Activated T-helper 17 cell treated with anti-CD3 and anti-CD28 coated beads, Interleukin-2, amount 50 U/mL, for 72 hours (primary cell): ENCODE measurements at regions not wholly inside any gene's neighbourhood (a gene's known extent, or its start where the extent isn't known, plus 50 kb on each side); places are given as distances from the start of the nearest gene placed in this dataset.

Experiments
- ATAC-seq: fragments of 150-1000 bp; cut with Tn5 transposase; replicated peaks from 2 replicates; pipeline ENCODE4 v1.10.0; 2021; ENCODE audit warnings: mild to moderate bottlenecking, moderate library complexity
- H3K27ac Mint-ChIP-seq: one replicate; pipeline ENCODE4 v1.8.0; 2022; ENCODE audit warnings: mixed read lengths
- H3K27me3 Mint-ChIP-seq: one replicate; pipeline ENCODE4 v1.8.0; 2022; ENCODE audit warnings: mixed read lengths
- H3K36me3 Mint-ChIP-seq: one replicate; pipeline ENCODE4 v1.8.0; 2022; ENCODE audit warnings: low read depth, mild to moderate bottlenecking, mixed read lengths
- H3K4me1 Mint-ChIP-seq: one replicate; pipeline ENCODE4 v1.8.0; 2022; ENCODE audit warnings: mixed read lengths
- H3K4me3 Mint-ChIP-seq: one replicate; pipeline ENCODE4 v1.8.0; 2022; ENCODE audit warnings: mild to moderate bottlenecking, mixed read lengths
- H3K9me3 Mint-ChIP-seq: one replicate; pipeline ENCODE4 v1.8.0; 2022; ENCODE audit warnings: mixed read lengths

DNA sequence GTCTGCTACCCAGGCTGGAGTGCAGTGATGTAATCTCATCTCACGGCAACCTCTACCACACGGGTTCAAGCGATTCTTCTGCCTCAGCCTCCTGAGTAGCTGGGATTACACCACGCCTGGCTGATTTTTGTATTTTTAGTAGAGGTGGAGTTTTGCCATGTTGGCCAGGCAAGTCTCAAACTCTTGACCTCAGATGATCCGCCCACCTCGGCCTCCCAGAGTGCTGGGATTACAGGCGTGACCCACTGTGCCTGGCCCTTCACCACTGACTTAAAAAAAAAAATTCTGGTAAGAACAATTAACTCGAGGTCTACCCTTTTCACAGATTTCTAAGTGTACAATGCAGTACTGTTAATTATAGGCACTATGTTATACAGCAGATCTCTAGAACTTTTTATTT is 279.4 kb downstream of the PARN start:
- peaks cover 3% of the 10 kb centered on the region for H3K27me3 Mint-ChIP-seq
- H3K9me3 Mint-ChIP-seq: peaks cover 3% of the 10 kb centered on the region
- no peak overlapping the region for H3K4me3 Mint-ChIP-seq
- no peaks in the 10 kb centered on the region for H3K36me3 Mint-ChIP-seq
- no peak overlapping the region for H3K27ac Mint-ChIP-seq
- H3K4me1 Mint-ChIP-seq: peaks cover 8% of the 10 kb centered on the region
- ATAC-seq: no peak

- Mint-ChIP-seq H3K4me1 (peaks cover 2% of the 10 kb centered on the region), H3K27ac (no peak overlapping the region), H3K27me3 (peaks cover 3% of the 10 kb centered on the region), H3K36me3 (no peaks in the 10 kb centered on the region), H3K9me3 (peaks cover 3% of the 10 kb centered on the region), H3K4me3 (no peak overlapping the region)
- ATAC-seq: no peak
These were observed 279.0 kb downstream of the MRTFB start for GRCh38 chr16:14350081-14350480.

- H3K36me3 Mint-ChIP-seq: no peaks in the 10 kb centered on the region
- no peaks in the 10 kb centered on the region for H3K4me1 Mint-ChIP-seq
- H3K27ac Mint-ChIP-seq: no peak overlapping the region
- H3K4me3 Mint-ChIP-seq: no peak overlapping the region
- no peak for ATAC-seq
- peaks cover 7% of the 10 kb centered on the region for H3K27me3 Mint-ChIP-seq
- peaks cover 9% of the 10 kb centered on the region for H3K9me3 Mint-ChIP-seq
These were observed 276.6 kb downstream of the MRTFB start for GRCh38 chr16:14347706-14348105.

DNA sequence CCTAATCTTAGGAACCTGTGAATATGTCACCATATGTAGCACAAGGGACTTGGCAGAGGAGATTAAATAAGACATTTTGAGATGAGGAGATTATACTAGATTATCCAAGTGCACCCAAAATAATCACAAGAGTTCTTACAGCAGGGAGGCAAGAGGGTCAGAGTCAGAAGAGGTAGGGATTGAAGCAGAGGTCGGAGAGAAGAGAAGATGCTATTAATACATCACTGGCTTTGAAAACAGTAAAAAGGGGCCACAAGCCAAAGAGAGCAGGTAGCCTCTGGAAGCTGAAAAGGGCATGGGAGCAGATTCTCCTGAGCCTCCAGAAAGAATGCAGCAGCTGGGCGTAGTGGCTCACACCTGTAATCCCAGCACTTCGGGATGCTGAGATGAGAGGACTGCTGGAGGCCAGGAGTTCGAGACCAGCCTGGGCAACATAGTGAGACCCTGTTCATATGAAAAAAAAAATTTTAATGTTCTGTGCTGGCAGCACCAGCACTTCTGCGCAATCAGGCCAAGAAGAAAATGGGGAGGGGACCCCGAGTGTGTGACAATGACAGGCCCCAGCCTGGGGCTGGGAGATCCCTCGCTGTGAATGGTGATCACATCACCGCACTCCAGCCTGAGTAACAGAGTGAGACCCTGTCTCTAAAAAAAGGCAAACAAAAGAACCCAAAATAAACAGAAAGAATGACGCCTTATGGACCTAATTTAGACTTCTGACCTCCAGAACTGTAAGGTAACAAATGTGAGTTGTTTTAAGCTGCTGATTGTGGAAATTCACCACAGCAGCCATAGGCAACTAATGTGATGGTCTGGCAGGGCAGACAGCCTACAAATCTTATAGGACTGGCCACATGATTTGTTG is 275.4 kb downstream of the MRTFB start:
- Mint-ChIP-seq H3K9me3 (peaks cover 10% of the 10 kb centered on the region), H3K36me3 (no peaks in the 10 kb centered on the region), H3K27ac (no peak overlapping the region), H3K4me3 (no peak overlapping the region), H3K27me3 (peaks cover 7% of the 10 kb centered on the region), H3K4me1 (no peaks in the 10 kb centered on the region)
- ATAC-seq: no peak

DNA sequence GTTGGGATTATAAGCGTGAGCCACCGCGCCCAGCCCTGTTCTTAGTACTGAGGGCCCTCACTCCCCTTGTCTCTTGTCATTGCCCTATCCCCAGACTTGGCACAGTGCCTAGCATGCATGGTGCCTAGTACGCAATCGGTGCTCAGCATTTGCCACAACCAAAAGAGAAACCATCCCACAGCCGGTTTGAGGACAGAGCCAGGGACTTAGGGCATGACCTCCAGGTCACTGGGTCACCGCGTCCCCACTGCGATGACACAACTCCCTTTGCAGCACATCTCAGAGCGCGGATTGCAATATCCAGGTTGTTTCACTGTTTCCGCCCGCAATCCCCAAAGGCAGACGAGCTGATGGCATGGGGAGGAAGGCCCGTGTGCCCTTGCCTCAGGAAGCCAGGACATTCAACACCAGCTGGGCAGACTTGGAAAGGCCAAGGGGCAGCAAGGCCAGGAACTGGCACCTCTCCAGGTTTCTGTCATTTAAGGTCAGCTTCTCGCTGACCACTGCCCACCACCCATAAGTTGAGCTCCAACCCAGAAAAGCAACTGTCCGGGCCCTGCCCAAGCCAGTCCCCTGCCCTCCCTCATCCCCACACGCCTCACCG is 274.5 kb downstream of the MRTFB start:
- no peaks in the 10 kb centered on the region for H3K36me3 Mint-ChIP-seq
- peaks cover 10% of the 10 kb centered on the region for H3K9me3 Mint-ChIP-seq
- peaks cover 9% of the 10 kb centered on the region for H3K27me3 Mint-ChIP-seq
- no peak overlapping the region for H3K4me3 Mint-ChIP-seq
- no peaks in the 10 kb centered on the region for H3K4me1 Mint-ChIP-seq
- ATAC-seq: no peak
- no peak overlapping the region for H3K27ac Mint-ChIP-seq

DNA sequence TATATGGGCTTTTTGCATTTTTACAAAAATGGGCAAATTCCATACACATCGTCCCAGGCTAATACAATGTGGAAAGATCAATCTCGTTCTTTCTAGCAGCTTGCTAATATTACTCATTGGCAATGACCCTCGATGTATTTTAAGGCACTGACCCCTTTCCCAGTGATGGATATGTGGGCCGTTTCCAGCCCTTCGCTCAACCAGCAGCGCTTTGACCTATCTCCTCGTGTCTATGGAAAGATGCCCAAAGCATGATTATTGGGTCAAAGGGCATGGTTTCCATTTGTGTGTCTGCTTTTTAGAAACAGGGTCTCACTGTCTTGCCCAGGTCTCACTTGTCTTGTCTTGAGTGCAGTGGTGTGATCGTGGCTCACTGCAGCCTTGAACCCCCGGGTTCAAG is 273.8 kb downstream of the MRTFB start:
- Mint-ChIP-seq H3K4me3 (no peak overlapping the region), H3K4me1 (no peaks in the 10 kb centered on the region), H3K9me3 (peaks cover 11% of the 10 kb centered on the region), H3K27ac (no peak overlapping the region), H3K27me3 (peaks cover 10% of the 10 kb centered on the region), H3K36me3 (no peaks in the 10 kb centered on the region)
- ATAC-seq: no peak

DNA sequence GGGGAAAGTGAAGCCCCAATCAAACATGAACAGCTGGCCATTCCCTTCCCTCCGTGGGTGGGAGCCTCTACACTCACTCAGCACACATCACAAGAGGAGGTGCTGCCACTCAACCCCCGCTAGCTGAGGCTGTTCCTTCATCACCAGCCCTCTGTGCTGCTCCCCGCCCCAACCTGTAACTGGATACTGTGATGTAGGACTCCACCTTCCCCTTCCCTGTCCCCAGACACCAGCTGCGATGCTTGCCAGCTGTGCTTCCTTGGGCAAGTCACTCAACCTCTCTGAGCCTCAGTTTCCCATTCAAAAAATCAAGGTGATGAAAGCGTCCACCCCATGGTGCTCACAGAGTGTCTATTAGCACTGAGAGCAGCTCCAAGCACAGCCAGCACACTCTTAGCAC is 273.2 kb downstream of the MRTFB start:
- ATAC-seq: no peak
- H3K9me3 Mint-ChIP-seq: peaks cover 13% of the 10 kb centered on the region
- H3K36me3 Mint-ChIP-seq: no peaks in the 10 kb centered on the region
- no peak overlapping the region for H3K4me3 Mint-ChIP-seq
- H3K27me3 Mint-ChIP-seq: peaks cover 10% of the 10 kb centered on the region
- no peak overlapping the region for H3K27ac Mint-ChIP-seq
- no peaks in the 10 kb centered on the region for H3K4me1 Mint-ChIP-seq

GRCh38 chr16:14341324-14342225 is 270.5 kb downstream of the MRTFB start:
- ATAC-seq: no peak
- Mint-ChIP-seq H3K36me3 (no peaks in the 10 kb centered on the region), H3K27me3 (peaks cover 7% of the 10 kb centered on the region), H3K27ac (no peak overlapping the region), H3K4me1 (no peaks in the 10 kb centered on the region), H3K4me3 (no peak overlapping the region), H3K9me3 (peaks cover 13% of the 10 kb centered on the region)

DNA sequence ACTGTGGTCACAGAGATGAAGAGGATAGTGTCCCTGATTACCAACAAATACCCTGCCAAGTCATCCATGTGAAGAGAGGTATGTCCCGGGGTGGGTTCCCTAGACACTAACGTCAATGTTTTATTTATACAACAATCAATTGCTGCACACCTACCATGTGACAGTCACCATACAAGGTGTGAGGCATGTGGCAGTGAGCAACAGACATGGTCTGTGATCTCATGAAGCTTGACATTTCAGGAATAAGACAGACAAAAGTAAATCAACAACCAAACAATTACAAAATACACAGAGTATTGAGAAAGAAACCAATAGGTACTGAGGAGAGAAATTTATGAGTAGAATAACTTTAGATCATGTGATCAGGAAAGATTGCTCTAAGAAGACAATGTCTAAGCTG is 268.6 kb downstream of the MRTFB start:
- no peak for ATAC-seq
- H3K27ac Mint-ChIP-seq: no peak overlapping the region
- no peak overlapping the region for H3K4me3 Mint-ChIP-seq
- no peaks in the 10 kb centered on the region for H3K4me1 Mint-ChIP-seq
- H3K9me3 Mint-ChIP-seq: peaks cover 10% of the 10 kb centered on the region
- H3K36me3 Mint-ChIP-seq: no peaks in the 10 kb centered on the region
- H3K27me3 Mint-ChIP-seq: peaks cover 7% of the 10 kb centered on the region

DNA sequence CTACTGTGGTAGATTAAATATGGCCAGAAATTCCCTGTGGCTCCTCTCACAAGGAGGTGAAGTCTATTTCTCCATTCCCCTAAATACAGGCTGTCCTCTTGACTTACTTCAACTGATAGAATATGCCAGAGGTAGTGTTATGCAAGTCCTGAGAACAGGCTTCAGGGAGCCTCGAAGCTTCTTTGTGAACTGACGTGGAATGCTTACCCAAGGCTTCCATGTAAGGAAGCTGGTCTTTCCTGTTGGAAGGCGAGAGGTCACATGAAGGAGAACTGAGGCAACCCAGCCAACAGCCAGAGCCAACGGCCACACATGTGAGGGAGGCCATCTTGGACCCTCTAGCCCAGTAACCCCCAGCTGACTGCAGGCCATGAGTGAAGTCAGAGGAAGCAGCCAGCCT is 267.9 kb downstream of the MRTFB start:
- Mint-ChIP-seq H3K9me3 (peaks cover 10% of the 10 kb centered on the region), H3K36me3 (no peaks in the 10 kb centered on the region), H3K4me1 (no peaks in the 10 kb centered on the region), H3K27me3 (peaks cover 7% of the 10 kb centered on the region), H3K27ac (no peak overlapping the region), H3K4me3 (no peak overlapping the region)
- no peak for ATAC-seq

DNA sequence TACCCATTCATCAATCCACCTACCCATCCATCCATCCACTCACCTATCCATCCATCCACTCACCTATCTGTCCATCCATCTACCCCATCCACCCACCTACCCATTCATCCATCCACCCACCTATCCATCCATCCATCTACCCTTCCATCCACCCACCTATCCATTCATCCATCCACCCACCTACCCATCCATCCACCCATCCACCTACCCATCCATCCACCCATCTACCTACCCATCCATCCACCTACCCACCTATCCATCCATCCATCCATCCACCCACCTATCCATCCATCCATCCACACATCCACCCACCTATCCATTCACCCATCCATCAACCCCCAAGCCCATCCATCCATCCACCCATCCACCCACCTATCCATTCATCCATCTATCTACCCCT is 267.1 kb downstream of the MRTFB start:
- no peak for ATAC-seq
- Mint-ChIP-seq H3K27me3 (peaks cover 7% of the 10 kb centered on the region), H3K9me3 (peaks cover 10% of the 10 kb centered on the region), H3K4me1 (no peaks in the 10 kb centered on the region), H3K27ac (no peak overlapping the region), H3K36me3 (no peaks in the 10 kb centered on the region), H3K4me3 (no peak overlapping the region)

DNA sequence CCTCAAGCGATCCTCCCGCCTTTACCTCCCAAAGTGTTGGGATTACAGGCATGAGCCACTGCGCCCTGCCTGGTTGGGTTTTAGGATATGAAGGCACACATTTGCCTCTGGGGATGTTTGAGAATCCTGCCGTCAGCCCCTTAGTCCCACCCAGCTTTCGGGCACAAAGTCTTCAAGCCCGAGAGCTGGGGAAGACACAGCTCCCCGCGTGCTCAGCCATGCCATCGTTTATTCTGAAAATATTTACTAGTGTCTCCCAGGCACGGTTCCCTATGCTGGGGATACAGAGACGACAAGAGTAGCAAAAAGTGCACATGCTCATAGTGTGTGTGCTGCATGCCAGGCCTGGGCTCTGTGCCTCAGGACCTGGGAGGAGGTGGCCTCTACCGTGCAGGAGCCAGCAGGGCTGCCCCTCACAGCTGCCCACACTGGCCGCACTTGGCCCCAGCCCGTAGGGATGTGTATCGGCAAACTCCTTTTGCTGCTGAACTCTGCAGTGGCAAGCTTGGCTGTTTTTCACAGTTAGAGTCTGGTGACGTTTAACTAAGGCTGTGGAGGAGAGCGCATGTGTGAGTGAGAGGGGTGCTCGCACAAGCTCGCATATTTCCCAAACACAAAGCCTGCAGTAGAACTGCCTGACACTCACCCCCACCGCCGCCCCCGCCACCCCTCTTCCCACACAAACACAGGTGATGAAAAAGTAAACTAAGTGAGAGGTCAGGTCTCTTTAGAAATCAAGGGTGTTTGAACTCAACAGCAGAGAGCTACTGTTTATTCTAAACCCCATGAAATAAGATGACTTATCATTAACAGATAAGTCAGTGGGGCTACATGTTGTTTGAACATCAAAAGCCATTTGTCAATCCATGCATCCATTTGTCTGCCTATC is 266.4 kb downstream of the MRTFB start:
- Mint-ChIP-seq H3K36me3 (no peaks in the 10 kb centered on the region), H3K27me3 (peaks cover 3% of the 10 kb centered on the region), H3K4me3 (no peak overlapping the region), H3K4me1 (no peaks in the 10 kb centered on the region), H3K27ac (no peak overlapping the region), H3K9me3 (peaks cover 3% of the 10 kb centered on the region)
- no peak for ATAC-seq

DNA sequence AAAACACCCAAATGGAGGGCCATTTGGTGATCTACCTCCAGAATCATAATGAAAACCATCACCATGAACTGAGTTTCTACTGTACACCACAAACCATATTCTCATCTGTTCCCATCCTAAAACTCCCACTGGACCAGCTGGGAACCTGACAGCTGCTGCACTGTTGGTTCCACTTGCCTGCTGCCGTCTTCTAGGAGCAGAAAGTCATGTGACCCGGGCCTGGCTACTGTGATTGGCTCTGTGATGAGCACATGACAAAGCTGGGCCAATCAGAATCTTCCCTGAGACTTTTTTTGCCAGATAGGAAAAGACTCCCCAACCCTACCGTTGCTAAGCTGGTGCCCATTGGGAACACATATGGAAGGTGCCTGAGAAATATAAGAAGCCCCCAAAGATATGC is 264.2 kb downstream of the MRTFB start:
- peaks cover 3% of the 10 kb centered on the region for H3K9me3 Mint-ChIP-seq
- H3K27ac Mint-ChIP-seq: no peak overlapping the region
- no peaks in the 10 kb centered on the region for H3K27me3 Mint-ChIP-seq
- no peaks in the 10 kb centered on the region for H3K4me1 Mint-ChIP-seq
- H3K4me3 Mint-ChIP-seq: no peak overlapping the region
- no peaks in the 10 kb centered on the region for H3K36me3 Mint-ChIP-seq
- no peak for ATAC-seq
